CD4-positive, alpha-beta T cell (primary cell): ENCODE measurements at regions not wholly inside any gene's neighbourhood (a gene's known extent, or its start where the extent isn't known, plus 50 kb on each side); places are given as distances from the start of the nearest gene placed in this dataset.

Experiments used
- ATAC-seq: fragments of 200-7000 bp; cut with Tn5 transposase; one replicate; pipeline ENCODE4 v1.10.0; 2022; ENCODE audit warnings: mild to moderate bottlenecking; ENCODE audit not compliant: poor library complexity
- CTCF ChIA-PET: fragments of 350-600 bp; sonication (Branson Sonifier 250); formaldehyde crosslinking; loops from one replicate; lab custom pipeline; 2021; ENCODE audit warnings: antibody characterized with exemption, inconsistent platforms; lab: Charles Lee
- POLR2A ChIA-PET: fragments of 350-600 bp; sonication (Branson Sonifier 250); formaldehyde crosslinking; loops from one replicate; lab custom pipeline; 2021; ENCODE audit warnings: antibody characterized with exemption, inconsistent platforms; lab: Charles Lee
- DNase-seq, 14 experiments: peaks; one replicate each; pipeline ENCODE4 v3.0.0-alpha.2; 2013 to 2020; ENCODE audit warnings: mixed read lengths in 2 of 14
- H3K27ac ChIP-seq, 2 donors: one replicate each; pipeline versions ENCODE4 v1.5.1 to v1.7.0; 2013; ENCODE audit warnings: low read length in 2 of 2, low read depth in 1 of 2, mild to moderate bottlenecking in 1 of 2
- H3K27me3 ChIP-seq, 2 experiments: 1 replicate in 1 of 2; 2 replicates in 1 of 2; pipeline versions ENCODE4 v1.6.1 to v1.7.0; 2013; ENCODE audit warnings: low read length in 2 of 2, control low read depth in 1 of 2, mild to moderate bottlenecking in 1 of 2, moderate library complexity in 1 of 2; ENCODE audit not compliant: insufficient read depth in 2 of 2, control insufficient read depth in 1 of 2
- H3K36me3 ChIP-seq: one replicate; pipeline ENCODE4 v1.6.1; 2013; ENCODE audit warnings: low read length, control low read depth; ENCODE audit not compliant: insufficient read depth
- H3K4me1 ChIP-seq: one replicate; pipeline ENCODE4 v1.6.1; 2013; ENCODE audit warnings: low read length, control low read depth; ENCODE audit not compliant: insufficient read depth
- H3K4me3 ChIP-seq: one replicate; pipeline ENCODE4 v1.5.1; 2013; ENCODE audit warnings: mild to moderate bottlenecking, low read length, moderate library complexity
- H3K9me3 ChIP-seq, 2 experiments: 1 replicate in 1 of 2; 2 replicates in 1 of 2; pipeline versions ENCODE4 v1.6.1 to v1.7.0; 2013; ENCODE audit warnings: low read length in 2 of 2, mild to moderate bottlenecking in 2 of 2, control low read depth in 1 of 2, moderate library complexity in 1 of 2; ENCODE audit not compliant: control insufficient read depth in 1 of 2, insufficient read depth in 1 of 2
- H3K27ac Mint-ChIP-seq: one replicate; pipeline ENCODE4 v1.8.0; 2020; ENCODE audit warnings: mixed read lengths
- H3K27me3 Mint-ChIP-seq: one replicate; pipeline ENCODE4 v1.8.0; 2021; ENCODE audit warnings: mixed read lengths
- H3K36me3 Mint-ChIP-seq: one replicate; pipeline ENCODE4 v1.8.0; 2021; ENCODE audit warnings: low read depth, mixed read lengths
- H3K4me1 Mint-ChIP-seq: one replicate; pipeline ENCODE4 v1.8.0; 2021; ENCODE audit warnings: low read depth, mixed read lengths
- H3K4me3 Mint-ChIP-seq: one replicate; pipeline ENCODE4 v1.8.0; 2020; ENCODE audit warnings: mild to moderate bottlenecking, mixed read lengths
- H3K9me3 Mint-ChIP-seq: one replicate; pipeline ENCODE4 v1.8.0; 2020; ENCODE audit warnings: mixed read lengths
- CTCF ChIP-seq: fragments of 200-600 bp; IDR thresholded peaks from one replicate; pipeline ENCODE4 v1.8.0; 2022; ENCODE audit warnings: antibody characterized with exemption, mild to moderate bottlenecking
- intact Hi-C, 2 experiments: fragments of 100-400 bp; cut with DNase I in 1 of 2; cut with micrococcal nuclease in 1 of 2; formaldehyde crosslinking; loops; one replicate each; pipeline versions ENCODE4 v1.15.1 to v1.9.0; 2023 to 2025; cut with DNase I, micrococcal nuclease

GRCh38 chr14:48925184-48925583 is 661.0 kb downstream of the RPS29 start:
- POLR2A ChIA-PET = no interaction called here
- no peak overlapping the region for H3K27ac Mint-ChIP-seq
- intact Hi-C loops = no loop called here

GRCh38 chr14:48914921-48915320 is 671.3 kb downstream of the RPS29 start:
- H3K27me3 ChIP-seq = no peaks in the 10 kb centered on the region

More at GRCh38 chr14:48925184-48925583, 661.0 kb downstream of the RPS29 start:
- no peaks in the 10 kb centered on the region for H3K4me1 Mint-ChIP-seq
- Histone ChIP-seq H3K27ac (no peak overlapping the region), H3K27me3 (no peaks in the 10 kb centered on the region), H3K36me3 (no peaks in the 10 kb centered on the region), H3K4me1 (no peaks in the 10 kb centered on the region), H3K4me3 (no peak overlapping the region), H3K9me3 (peaks cover 0 to 4% of the 10 kb centered on the region in 2 experiments)
- H3K9me3 Mint-ChIP-seq = no peaks in the 10 kb centered on the region
- no peak for DNase-seq
- CTCF ChIA-PET = no interaction called here
- no peak overlapping the region for H3K4me3 Mint-ChIP-seq
- H3K27me3 Mint-ChIP-seq = no peaks in the 10 kb centered on the region
- TF ChIP-seq CTCF = no peak
- ATAC-seq = no peak
- H3K36me3 Mint-ChIP-seq = no peaks in the 10 kb centered on the region

GRCh38 chr14:48914382-48914781 is 671.8 kb downstream of the RPS29 start:
- Mint-ChIP-seq H3K4me1 (no peaks in the 10 kb centered on the region), H3K9me3 (peaks cover 4% of the 10 kb centered on the region), H3K27ac (no peak overlapping the region)

More at GRCh38 chr14:48914921-48915320, 671.3 kb downstream of the RPS29 start:
- ChIA-PET CTCF (no interaction called here), POLR2A (no interaction called here)
- H3K27ac ChIP-seq = no peak overlapping the region
- peaks cover 0 to 5% of the 10 kb centered on the region in 2 experiments for H3K9me3 ChIP-seq
- no peaks in the 10 kb centered on the region for H3K36me3 ChIP-seq
- TF ChIP-seq CTCF = no peak
- intact Hi-C loops = no loop called here
- no peaks in the 10 kb centered on the region for H3K27me3 Mint-ChIP-seq
- H3K27ac Mint-ChIP-seq = no peak overlapping the region
- H3K36me3 Mint-ChIP-seq = no peaks in the 10 kb centered on the region
- H3K4me1 Mint-ChIP-seq = no peaks in the 10 kb centered on the region
- no peak for ATAC-seq
- no peak overlapping the region for H3K4me3 ChIP-seq
- H3K9me3 Mint-ChIP-seq = peaks cover 4% of the 10 kb centered on the region
- no peak overlapping the region for H3K4me3 Mint-ChIP-seq
- DNase-seq = no peak
- H3K4me1 ChIP-seq = no peaks in the 10 kb centered on the region

More at GRCh38 chr14:48914382-48914781, 671.8 kb downstream of the RPS29 start:
- ATAC-seq = no peak
- H3K27ac ChIP-seq = no peak overlapping the region
- ChIA-PET CTCF (no interaction called here), POLR2A (no interaction called here)
- TF ChIP-seq CTCF = no peak
- no peaks in the 10 kb centered on the region for H3K36me3 ChIP-seq
- no peaks in the 10 kb centered on the region for H3K27me3 ChIP-seq
- Mint-ChIP-seq H3K36me3 (no peaks in the 10 kb centered on the region), H3K4me3 (no peak overlapping the region), H3K27me3 (no peaks in the 10 kb centered on the region)
- no peak overlapping the region for H3K4me3 ChIP-seq
- peaks cover 0 to 5% of the 10 kb centered on the region in 2 experiments for H3K9me3 ChIP-seq
- intact Hi-C loops = no loop called here
- H3K4me1 ChIP-seq = no peaks in the 10 kb centered on the region
- DNase-seq = no peak
